B cell (primary cell): ENCODE measurements at regions not wholly inside any gene's neighbourhood (a gene's known extent, or its start where the extent isn't known, plus 50 kb on each side); places are given as distances from the start of the nearest gene placed in this dataset.

Source experiments
- CTCF ChIP-seq: fragments of 200-600 bp; IDR thresholded peaks from one replicate; pipeline ENCODE4 v1.8.0; 2022; ENCODE audit warnings: antibody characterized with exemption, mild to moderate bottlenecking
- EZH2 ChIP-seq: IDR thresholded peaks from 2 replicates; pipeline ENCODE4 v1.6.1; 2012; ENCODE audit warnings: borderline replicate concordance, low read depth, mild to moderate bottlenecking, moderate library complexity, low read length; ENCODE audit not compliant: insufficient read depth, poor library complexity, severe bottlenecking

DNA sequence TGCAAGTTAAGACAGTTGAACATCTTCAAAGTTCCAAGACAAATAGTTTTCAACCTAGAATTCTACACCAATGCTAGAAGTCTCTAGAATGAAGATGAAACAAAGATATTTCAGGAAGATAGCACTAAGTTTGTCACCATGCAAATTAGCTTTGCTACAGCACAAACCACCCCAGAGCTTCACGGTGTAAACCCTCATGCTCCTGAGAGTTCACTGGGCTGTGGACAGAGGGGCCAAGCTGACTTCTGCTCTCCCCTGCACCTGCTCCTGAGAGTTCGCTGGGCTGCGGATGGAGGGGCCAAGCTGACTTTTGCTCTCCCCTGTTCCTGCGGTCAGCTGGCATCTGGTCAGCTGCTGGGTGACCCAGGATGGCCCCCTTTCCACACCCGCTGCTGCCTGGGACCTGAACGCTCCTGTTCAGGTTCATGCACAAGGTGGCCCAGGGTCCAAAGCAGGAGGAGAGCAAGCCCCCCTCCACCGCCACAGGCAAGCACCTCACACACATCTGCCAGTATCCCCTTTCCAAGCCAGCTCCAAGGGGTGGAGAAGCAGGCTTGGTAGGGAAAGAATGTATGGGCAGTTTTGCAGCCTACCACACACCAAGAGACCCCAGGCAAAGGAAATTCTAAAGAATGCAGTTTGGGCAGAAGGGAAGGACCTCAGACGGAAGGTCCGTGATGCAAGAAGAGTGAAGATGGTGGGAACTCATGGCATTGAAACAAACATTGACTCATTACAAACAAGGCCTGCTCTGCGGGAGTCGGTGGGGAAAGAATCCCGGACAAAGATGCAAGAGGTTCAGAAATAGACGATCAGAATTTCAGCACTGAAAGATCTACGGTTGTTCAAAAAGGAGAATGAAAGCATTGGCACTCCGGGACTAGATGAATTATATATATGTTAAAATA, 137.8 kb upstream of the PPP2R2D start:
- no peak for TF ChIP-seq EZH2
- no peak for TF ChIP-seq CTCF
